K562 (cell line): ENCODE measurements at regions not wholly inside any gene's neighbourhood (a gene's known extent, or its start where the extent isn't known, plus 50 kb on each side); places are given as distances from the start of the nearest gene placed in this dataset.

ENCODE experiments used
- ATAC-seq: fragments of 200-7000 bp; cut with Tn5 transposase; 3 replicates; pipeline ENCODE4 v1.9.1; 2020; ENCODE audit warnings: moderate library complexity
- BruUV-seq: library from RNA; stranded (reverse); fragments of 400-500 nt; replicated peaks from 2 replicates; lab custom pipeline; 2021; lab: Mats Ljungman, UMichigan
- CTCF ChIA-PET: fragments of 300-600 bp; formaldehyde crosslinking; extraction: SDS; loops from one replicate; lab custom pipeline; 2021; ENCODE audit warnings: low intra/inter-chr PET ratio; lab: Yijun Ruan, JAX
- POLR2A ChIA-PET: fragments of 300-600, 350-650 bp; sonication (Branson Sonifier 250); formaldehyde crosslinking; extraction: SDS; loops from one replicate; lab custom pipeline; 2021; ENCODE audit warnings: antibody characterized with exemption, inconsistent platforms; lab: Yijun Ruan, JAX
- DNase-seq, 4 experiments: peaks; one replicate each; pipeline versions ENCODE4 v3.0.0 to v3.0.0-alpha.2; 2011 to 2018; ENCODE audit warnings: low spot score in 3 of 4, mixed read lengths in 3 of 4; ENCODE audit errors: extremely low read depth in 1 of 4
- FAIRE-seq: peaks from 2 replicates; lab custom pipeline; 2011; peaks lifted over from hg19 to GRCh38; lab: Jason Lieb, UNC
- H2AFZ ChIP-seq: 2 replicates; pipeline ENCODE4 v1.6.0; 2011; ENCODE audit warnings: low read depth, low read length, control low read depth, inconsistent platforms
- H3K27ac ChIP-seq: fragments of 200-600 bp; 3 replicates; pipeline ENCODE4 v1.8.0; 2011; ENCODE audit warnings: low read depth, mild to moderate bottlenecking, control low read depth, inconsistent platforms, low read length, moderate library complexity, mixed read lengths; ENCODE audit errors: extremely low read depth
- H3K27me3 ChIP-seq, 2 experiments: fragments of 300-600 bp in 1 of 2; 2 replicates in 1 of 2; 3 replicates in 1 of 2; pipeline versions ENCODE4 v1.6.0 to v1.8.0; 2011; ENCODE audit warnings: inconsistent platforms in 2 of 2, low read length in 2 of 2, mild to moderate bottlenecking in 1 of 2, mixed read lengths in 1 of 2, moderate library complexity in 1 of 2; ENCODE audit not compliant: control insufficient read depth in 2 of 2, insufficient read depth in 2 of 2
- H3K36me3 ChIP-seq: fragments of 300-600 bp; 3 replicates; pipeline ENCODE4 v1.8.0; 2011; ENCODE audit warnings: mild to moderate bottlenecking, low read length, inconsistent platforms; ENCODE audit not compliant: control insufficient read depth, insufficient read depth
- H3K4me1 ChIP-seq, 2 experiments: fragments of 200-600 bp in 1 of 2; replicated peaks in 1 of 2; 2 replicates in 1 of 2; 3 replicates in 1 of 2; pipeline versions ENCODE4 v1.5.1 to v1.8.0; 2011; ENCODE audit warnings: inconsistent platforms in 2 of 2, low read length in 2 of 2, mild to moderate bottlenecking in 1 of 2, mixed read lengths in 1 of 2, moderate library complexity in 1 of 2; ENCODE audit not compliant: control insufficient read depth in 2 of 2, insufficient read depth in 2 of 2
- H3K4me2 ChIP-seq: 2 replicates; pipeline ENCODE4 v1.6.1; 2011; ENCODE audit warnings: low read length, control low read depth, inconsistent platforms, mixed read lengths; ENCODE audit not compliant: insufficient read depth
- H3K4me3 ChIP-seq: fragments of 200-600 bp; sonication (generic), shearing (Covaris generic); 2 replicates; pipeline ENCODE4 v1.5.1; 2016; ENCODE audit warnings: control low read depth, inconsistent platforms
- H3K79me2 ChIP-seq: fragments of 200-600 bp; 3 replicates; pipeline ENCODE4 v1.8.0; 2011; ENCODE audit warnings: low read length, inconsistent platforms; ENCODE audit not compliant: control insufficient read depth, insufficient read depth
- H3K9ac ChIP-seq, 2 experiments: 2 replicates each; pipeline versions ENCODE4 v1.6.0 to v1.6.1; 2011; ENCODE audit warnings: low read depth in 2 of 2, low read length in 2 of 2, control low read depth in 1 of 2, inconsistent platforms in 1 of 2, mild to moderate bottlenecking in 1 of 2, mixed read lengths in 1 of 2; ENCODE audit not compliant: insufficient read depth in 1 of 2
- H3K9me1 ChIP-seq: one replicate; pipeline ENCODE4 v1.6.0; 2011; ENCODE audit warnings: inconsistent platforms, mild to moderate bottlenecking, low read length, moderate library complexity; ENCODE audit not compliant: control insufficient read depth, insufficient read depth
- H3K9me3 ChIP-seq: replicated peaks from 2 replicates; pipeline ENCODE4 v1.5.1; 2011; ENCODE audit warnings: low read depth, low read length, inconsistent platforms; ENCODE audit not compliant: control insufficient read depth, insufficient read depth
- H4K20me1 ChIP-seq: replicated peaks from 2 replicates; pipeline ENCODE4 v1.6.1; 2011; ENCODE audit warnings: low read length, inconsistent platforms, mixed read lengths; ENCODE audit not compliant: control insufficient read depth, insufficient read depth
- POLR2B ChIP-seq: fragments of 450-650 bp; IDR thresholded peaks from 2 replicates; pipeline ENCODE4 v1.6.1; 2018; ENCODE audit warnings: low read depth; ENCODE audit not compliant: partially characterized antibody
- TCF7 ChIP-seq: sonication (generic); IDR thresholded peaks from 2 replicates; pipeline ENCODE4 v1.6.1; 2016; ENCODE audit warnings: antibody characterized with exemption, borderline replicate concordance
- ZNF830 ChIP-seq: fragments of 250-450 bp; sonication (Bioruptor Pico); IDR thresholded peaks from 2 replicates; pipeline ENCODE4 v1.5.0; 2021; ENCODE audit warnings: mild to moderate bottlenecking
- WGBS: fragments of 100-300 bp; shearing (Covaris generic); methylation state at CpG from one replicate; pipeline ENCODE4 v1.1.6; 2016; ENCODE audit warnings: low coverage, mixed read lengths; ENCODE audit not compliant: insufficient coverage; ENCODE audit errors: missing lambda C conversion rate; 5-methylcytosine and 5-hydroxymethylcytosine counted together
- in situ Hi-C: fragments of 300-500 bp; cut with MboI; formaldehyde crosslinking; loops from 4 replicates; pipeline ENCODE4 v1.15.0; 2018; ENCODE audit warnings: inconsistent platforms, mixed read lengths
- intact Hi-C: fragments of 100-400 bp; cut with micrococcal nuclease; formaldehyde crosslinking; loops from 2 replicates; pipeline ENCODE4 v1.14.2; 2022
- TF ChIP-seq, protein P1 (sequence below): fragments of 450-650 bp; IDR thresholded peaks from 2 replicates; pipeline ENCODE4 v1.7.0; 2016; ENCODE audit warnings: borderline replicate concordance

- ChIA-PET CTCF (no interaction called here), POLR2A (interaction anchor here (1.8 kb wide), 1 partner anchor 9 kb away, joined by 5 read pairs; no protein-coding TSS in a partner anchor)
- WGBS: 29% methylated on average over 1 of the region's 1 CpG
These were observed 67.9 kb upstream of the HECW1 start for GRCh38 chr7:43044511-43044910.

More at GRCh38 chr7:43044511-43044910, 67.9 kb upstream of the HECW1 start:
- Histone ChIP-seq H2AFZ (no peak overlapping the region), H3K9ac (no peak overlapping the region), H3K9me3 (no peaks in the 10 kb centered on the region), H3K4me3 (no peak overlapping the region), H3K36me3 (no peaks in the 10 kb centered on the region), H3K79me2 (no peaks in the 10 kb centered on the region), H3K4me2 (no peak overlapping the region), H3K9me1 (no peaks in the 10 kb centered on the region), H3K4me1 (peaks cover 0 to 10% of the 10 kb centered on the region in 2 experiments; a peak in 2 of 5 replicates), H3K27me3 (no peaks in the 10 kb centered on the region), H4K20me1 (no peaks in the 10 kb centered on the region), H3K27ac (no peak overlapping the region)
- TF ChIP-seq TCF7 (no peak), ZNF830 (no peak), POLR2B (no peak)
- TF ChIP-seq, protein P1, sequence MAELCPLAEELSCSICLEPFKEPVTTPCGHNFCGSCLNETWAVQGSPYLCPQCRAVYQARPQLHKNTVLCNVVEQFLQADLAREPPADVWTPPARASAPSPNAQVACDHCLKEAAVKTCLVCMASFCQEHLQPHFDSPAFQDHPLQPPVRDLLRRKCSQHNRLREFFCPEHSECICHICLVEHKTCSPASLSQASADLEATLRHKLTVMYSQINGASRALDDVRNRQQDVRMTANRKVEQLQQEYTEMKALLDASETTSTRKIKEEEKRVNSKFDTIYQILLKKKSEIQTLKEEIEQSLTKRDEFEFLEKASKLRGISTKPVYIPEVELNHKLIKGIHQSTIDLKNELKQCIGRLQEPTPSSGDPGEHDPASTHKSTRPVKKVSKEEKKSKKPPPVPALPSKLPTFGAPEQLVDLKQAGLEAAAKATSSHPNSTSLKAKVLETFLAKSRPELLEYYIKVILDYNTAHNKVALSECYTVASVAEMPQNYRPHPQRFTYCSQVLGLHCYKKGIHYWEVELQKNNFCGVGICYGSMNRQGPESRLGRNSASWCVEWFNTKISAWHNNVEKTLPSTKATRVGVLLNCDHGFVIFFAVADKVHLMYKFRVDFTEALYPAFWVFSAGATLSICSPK: no peak
- intact Hi-C loops: no loop called here
- BruUV-seq: no TSS peak
- ATAC-seq (no peak), DNase-seq (no peak), FAIRE-seq (peak; percentile 15)
- in situ Hi-C loops: no loop called here
